Sigmoid colon (tissue), 4 donors: ENCODE measurements at regions not wholly inside any gene's neighbourhood (a gene's known extent, or its start where the extent isn't known, plus 50 kb on each side); places are given as distances from the start of the nearest gene placed in this dataset.

Source experiments
- EP300 ChIP-seq, 4 donors: sonication (generic); formaldehyde crosslinking; IDR thresholded peaks; one replicate each; pipeline ENCODE4 v1.6.1; 2017; ENCODE audit warnings: antibody characterized with exemption in 4 of 4
- POLR2A ChIP-seq, 2 donors: fragments of 450-650 bp; IDR thresholded peaks; one replicate each; pipeline ENCODE4 v1.6.1; 2016; ENCODE audit warnings: antibody characterized with exemption in 2 of 2, mild to moderate bottlenecking in 2 of 2, moderate library complexity in 2 of 2
- POLR2AphosphoS5 ChIP-seq, 4 donors: sonication (generic); formaldehyde crosslinking; IDR thresholded peaks; one replicate each; pipeline ENCODE4 v1.6.1; 2017; ENCODE audit warnings: antibody characterized with exemption in 4 of 4
- TF ChIP-seq, protein P1 (sequence below), 4 experiments: fragments of 450-650 bp in 3 of 4; fragments of 200-600 bp in 1 of 4; IDR thresholded peaks; one replicate each; pipeline ENCODE4 v1.5.1; 2016 to 2019; ENCODE audit warnings: antibody characterized with exemption in 4 of 4, mild to moderate bottlenecking in 3 of 4, moderate library complexity in 2 of 4

DNA sequence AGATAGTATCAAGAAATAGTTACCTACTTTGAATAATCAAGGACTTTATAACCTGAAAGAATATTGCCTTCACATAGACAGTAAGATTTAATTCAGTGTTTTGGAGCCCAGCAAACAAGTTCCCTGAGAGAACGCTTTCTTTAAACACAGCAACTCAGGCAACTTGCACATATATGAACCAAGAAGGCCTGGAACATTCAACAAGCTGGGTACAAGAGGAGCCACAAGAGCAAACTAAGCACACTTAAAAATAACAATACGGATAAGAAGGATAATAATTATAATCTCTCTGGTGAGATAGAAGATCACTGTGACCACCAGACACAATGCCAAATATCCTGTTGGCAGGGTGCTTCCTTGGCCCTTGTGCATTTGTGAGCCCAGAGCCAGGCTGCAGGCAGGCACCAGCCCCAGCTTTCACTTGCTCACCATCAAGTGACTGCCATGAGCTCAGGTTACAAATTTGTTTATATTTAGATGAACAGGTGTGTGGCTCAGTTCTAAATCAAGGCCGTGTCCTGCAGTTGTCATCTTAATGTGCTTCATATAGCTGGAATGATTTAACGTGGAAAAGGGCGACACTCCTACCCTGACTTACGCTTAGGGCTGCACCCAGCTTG lies 446.6 kb downstream of the IRS1 start:
- TF ChIP-seq POLR2AphosphoS5 (IDR thresholded peaks at IDR 0.05) (no peak), EP300 (IDR thresholded peaks at IDR 0.05) (no peak), POLR2A (IDR thresholded peaks at IDR 0.05) (no peak)
- TF ChIP-seq, protein P1, sequence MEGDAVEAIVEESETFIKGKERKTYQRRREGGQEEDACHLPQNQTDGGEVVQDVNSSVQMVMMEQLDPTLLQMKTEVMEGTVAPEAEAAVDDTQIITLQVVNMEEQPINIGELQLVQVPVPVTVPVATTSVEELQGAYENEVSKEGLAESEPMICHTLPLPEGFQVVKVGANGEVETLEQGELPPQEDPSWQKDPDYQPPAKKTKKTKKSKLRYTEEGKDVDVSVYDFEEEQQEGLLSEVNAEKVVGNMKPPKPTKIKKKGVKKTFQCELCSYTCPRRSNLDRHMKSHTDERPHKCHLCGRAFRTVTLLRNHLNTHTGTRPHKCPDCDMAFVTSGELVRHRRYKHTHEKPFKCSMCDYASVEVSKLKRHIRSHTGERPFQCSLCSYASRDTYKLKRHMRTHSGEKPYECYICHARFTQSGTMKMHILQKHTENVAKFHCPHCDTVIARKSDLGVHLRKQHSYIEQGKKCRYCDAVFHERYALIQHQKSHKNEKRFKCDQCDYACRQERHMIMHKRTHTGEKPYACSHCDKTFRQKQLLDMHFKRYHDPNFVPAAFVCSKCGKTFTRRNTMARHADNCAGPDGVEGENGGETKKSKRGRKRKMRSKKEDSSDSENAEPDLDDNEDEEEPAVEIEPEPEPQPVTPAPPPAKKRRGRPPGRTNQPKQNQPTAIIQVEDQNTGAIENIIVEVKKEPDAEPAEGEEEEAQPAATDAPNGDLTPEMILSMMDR (IDR thresholded peaks at IDR 0.05), result no peak
